K562 (cell line): ENCODE measurements at regions not wholly inside any gene's neighbourhood (a gene's known extent, or its start where the extent isn't known, plus 50 kb on each side); places are given as distances from the start of the nearest gene placed in this dataset.

Source experiments
- ATAC-seq: fragments of 200-7000 bp; cut with Tn5 transposase; 3 replicates; pipeline ENCODE4 v1.9.1; 2020; ENCODE audit warnings: moderate library complexity
- BruUV-seq: library from RNA; stranded (reverse); fragments of 400-500 nt; replicated peaks from 2 replicates; lab custom pipeline; 2021; lab: Mats Ljungman, UMichigan
- CTCF ChIA-PET: fragments of 300-600 bp; formaldehyde crosslinking; extraction: SDS; loops from one replicate; lab custom pipeline; 2021; ENCODE audit warnings: low intra/inter-chr PET ratio; lab: Yijun Ruan, JAX
- POLR2A ChIA-PET: fragments of 300-600, 350-650 bp; sonication (Branson Sonifier 250); formaldehyde crosslinking; extraction: SDS; loops from one replicate; lab custom pipeline; 2021; ENCODE audit warnings: antibody characterized with exemption, inconsistent platforms; lab: Yijun Ruan, JAX
- DNase-seq, 4 experiments: peaks; one replicate each; pipeline versions ENCODE4 v3.0.0 to v3.0.0-alpha.2; 2011 to 2018; ENCODE audit warnings: low spot score in 3 of 4, mixed read lengths in 3 of 4; ENCODE audit errors: extremely low read depth in 1 of 4
- FAIRE-seq: peaks from 2 replicates; lab custom pipeline; 2011; peaks lifted over from hg19 to GRCh38; lab: Jason Lieb, UNC
- H2AFZ ChIP-seq: 2 replicates; pipeline ENCODE4 v1.6.0; 2011; ENCODE audit warnings: low read depth, low read length, control low read depth, inconsistent platforms
- H3K27ac ChIP-seq: fragments of 200-600 bp; 3 replicates; pipeline ENCODE4 v1.8.0; 2011; ENCODE audit warnings: low read depth, mild to moderate bottlenecking, control low read depth, inconsistent platforms, low read length, moderate library complexity, mixed read lengths; ENCODE audit errors: extremely low read depth
- H3K27me3 ChIP-seq, 2 experiments: fragments of 300-600 bp in 1 of 2; 2 replicates in 1 of 2; 3 replicates in 1 of 2; pipeline versions ENCODE4 v1.6.0 to v1.8.0; 2011; ENCODE audit warnings: inconsistent platforms in 2 of 2, low read length in 2 of 2, mild to moderate bottlenecking in 1 of 2, mixed read lengths in 1 of 2, moderate library complexity in 1 of 2; ENCODE audit not compliant: control insufficient read depth in 2 of 2, insufficient read depth in 2 of 2
- H3K36me3 ChIP-seq: fragments of 300-600 bp; 3 replicates; pipeline ENCODE4 v1.8.0; 2011; ENCODE audit warnings: mild to moderate bottlenecking, low read length, inconsistent platforms; ENCODE audit not compliant: control insufficient read depth, insufficient read depth
- H3K4me1 ChIP-seq, 2 experiments: fragments of 200-600 bp in 1 of 2; replicated peaks in 1 of 2; 2 replicates in 1 of 2; 3 replicates in 1 of 2; pipeline versions ENCODE4 v1.5.1 to v1.8.0; 2011; ENCODE audit warnings: inconsistent platforms in 2 of 2, low read length in 2 of 2, mild to moderate bottlenecking in 1 of 2, mixed read lengths in 1 of 2, moderate library complexity in 1 of 2; ENCODE audit not compliant: control insufficient read depth in 2 of 2, insufficient read depth in 2 of 2
- H3K4me2 ChIP-seq: 2 replicates; pipeline ENCODE4 v1.6.1; 2011; ENCODE audit warnings: low read length, control low read depth, inconsistent platforms, mixed read lengths; ENCODE audit not compliant: insufficient read depth
- H3K4me3 ChIP-seq: fragments of 200-600 bp; sonication (generic), shearing (Covaris generic); 2 replicates; pipeline ENCODE4 v1.5.1; 2016; ENCODE audit warnings: control low read depth, inconsistent platforms
- H3K79me2 ChIP-seq: fragments of 200-600 bp; 3 replicates; pipeline ENCODE4 v1.8.0; 2011; ENCODE audit warnings: low read length, inconsistent platforms; ENCODE audit not compliant: control insufficient read depth, insufficient read depth
- H3K9ac ChIP-seq, 2 experiments: 2 replicates each; pipeline versions ENCODE4 v1.6.0 to v1.6.1; 2011; ENCODE audit warnings: low read depth in 2 of 2, low read length in 2 of 2, control low read depth in 1 of 2, inconsistent platforms in 1 of 2, mild to moderate bottlenecking in 1 of 2, mixed read lengths in 1 of 2; ENCODE audit not compliant: insufficient read depth in 1 of 2
- H3K9me1 ChIP-seq: one replicate; pipeline ENCODE4 v1.6.0; 2011; ENCODE audit warnings: inconsistent platforms, mild to moderate bottlenecking, low read length, moderate library complexity; ENCODE audit not compliant: control insufficient read depth, insufficient read depth
- H3K9me3 ChIP-seq: replicated peaks from 2 replicates; pipeline ENCODE4 v1.5.1; 2011; ENCODE audit warnings: low read depth, low read length, inconsistent platforms; ENCODE audit not compliant: control insufficient read depth, insufficient read depth
- H4K20me1 ChIP-seq: replicated peaks from 2 replicates; pipeline ENCODE4 v1.6.1; 2011; ENCODE audit warnings: low read length, inconsistent platforms, mixed read lengths; ENCODE audit not compliant: control insufficient read depth, insufficient read depth
- AFF4 ChIP-seq: sonication (generic); formaldehyde crosslinking; IDR thresholded peaks from 2 replicates; pipeline ENCODE4 v1.8.0; 2023; ENCODE audit warnings: mild to moderate bottlenecking, missing genetic modification reagents
- ERF ChIP-seq: fragments of 450-650 bp; formaldehyde crosslinking; IDR thresholded peaks from 2 replicates; pipeline ENCODE4 v1.4.0; 2020; ENCODE audit warnings: mild to moderate bottlenecking, mixed read lengths
- FOXM1 ChIP-seq, 2 experiments: fragments of 450-650 bp in 1 of 2; sonication (generic) in 1 of 2; formaldehyde crosslinking in 1 of 2; IDR thresholded peaks; 2 replicates each; pipeline versions ENCODE4 v1.6.1 to v1.9.0; 2017 to 2022; ENCODE audit warnings: low read depth in 2 of 2, mild to moderate bottlenecking in 2 of 2, missing genetic modification reagents in 1 of 2, moderate library complexity in 1 of 2
- HDAC3 ChIP-seq: fragments of 450-650 bp; IDR thresholded peaks from 2 replicates; pipeline ENCODE4 v1.6.1; 2018; ENCODE audit warnings: borderline replicate concordance, mild to moderate bottlenecking, moderate library complexity; ENCODE audit not compliant: partially characterized antibody
- HMG20A ChIP-seq: fragments of 450-650 bp; formaldehyde crosslinking; conservative IDR thresholded peaks from 2 replicates; pipeline ENCODE4 v1.4.0; 2020; ENCODE audit warnings: mild to moderate bottlenecking, mixed read lengths
- KAT8 ChIP-seq: fragments of 450-650 bp; IDR thresholded peaks from 2 replicates; pipeline ENCODE4 v1.6.1; 2016; ENCODE audit warnings: low read depth, mild to moderate bottlenecking
- KLF10 ChIP-seq: fragments of 250-450 bp; sonication (Bioruptor Pico); IDR thresholded peaks from 2 replicates; pipeline ENCODE4 v1.6.1; 2021; ENCODE audit warnings: matching md5 sums
- POLR2B ChIP-seq: fragments of 450-650 bp; IDR thresholded peaks from 2 replicates; pipeline ENCODE4 v1.6.1; 2018; ENCODE audit warnings: low read depth; ENCODE audit not compliant: partially characterized antibody
- RUNX1 ChIP-seq: sonication (generic); IDR thresholded peaks from 2 replicates; pipeline ENCODE4 v1.6.1; 2016; ENCODE audit warnings: antibody characterized with exemption, low read depth
- STAT5A ChIP-seq: IDR thresholded peaks from 2 replicates; pipeline ENCODE4 v1.6.1; 2012; ENCODE audit warnings: low read length, inconsistent platforms, borderline replicate concordance
- TFE3 ChIP-seq: fragments of 450-650 bp; formaldehyde crosslinking; IDR thresholded peaks from 2 replicates; pipeline ENCODE4 v1.4.0; 2020; ENCODE audit warnings: mild to moderate bottlenecking, mixed read lengths
- TSC22D4 ChIP-seq: fragments of 450-650 bp; IDR thresholded peaks from 2 replicates; pipeline ENCODE4 v1.6.1; 2016; ENCODE audit warnings: missing genetic modification characterization, missing biosample characterization, control low read depth
- ZNF316 ChIP-seq: fragments of 450-650 bp; IDR thresholded peaks from 2 replicates; pipeline ENCODE4 v1.6.1; 2016
- ZNF584 ChIP-seq: fragments of 200-800 bp; sonication (Bioruptor generic); IDR thresholded peaks from 2 replicates; pipeline ENCODE4 v1.6.1; 2016; ENCODE audit warnings: low read depth, mild to moderate bottlenecking, missing genetic modification characterization, missing compliant biosample characterization
- WGBS: fragments of 100-300 bp; shearing (Covaris generic); methylation state at CpG from one replicate; pipeline ENCODE4 v1.1.6; 2016; ENCODE audit warnings: low coverage, mixed read lengths; ENCODE audit not compliant: insufficient coverage; ENCODE audit errors: missing lambda C conversion rate; 5-methylcytosine and 5-hydroxymethylcytosine counted together
- in situ Hi-C: fragments of 300-500 bp; cut with MboI; formaldehyde crosslinking; loops from 4 replicates; pipeline ENCODE4 v1.15.0; 2018; ENCODE audit warnings: inconsistent platforms, mixed read lengths
- intact Hi-C: fragments of 100-400 bp; cut with micrococcal nuclease; formaldehyde crosslinking; loops from 2 replicates; pipeline ENCODE4 v1.14.2; 2022
- TF ChIP-seq, protein P1 (sequence below): fragments of 250-450 bp; sonication (Bioruptor Pico); IDR thresholded peaks from 2 replicates; pipeline ENCODE4 v1.8.0; 2021; ENCODE audit warnings: mild to moderate bottlenecking, moderate library complexity
- TF ChIP-seq, protein P2 (sequence below): fragments of 200-800 bp; sonication (Bioruptor generic); IDR thresholded peaks from 2 replicates; pipeline ENCODE4 v1.6.1; 2017; ENCODE audit warnings: missing genetic modification characterization, missing compliant biosample characterization

DNA sequence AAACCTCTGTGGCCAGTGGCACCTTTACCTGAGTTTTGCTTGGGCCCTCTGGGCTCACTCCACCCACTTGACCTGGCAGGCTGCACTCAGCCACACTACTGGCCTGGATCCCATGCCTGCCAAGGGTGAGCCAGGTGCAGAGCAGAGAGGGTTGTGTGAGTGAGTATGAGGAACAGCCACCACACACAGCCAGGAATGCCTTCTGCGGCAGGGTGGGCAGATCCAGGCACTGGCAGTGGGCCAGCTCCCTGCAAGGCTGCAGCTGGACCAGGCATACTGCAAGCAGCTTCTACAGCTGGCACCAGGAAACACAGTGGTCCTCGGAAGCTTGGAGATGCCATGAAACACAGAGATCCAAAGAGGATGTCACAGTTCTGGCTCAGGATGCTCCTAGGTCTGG, 570.1 kb upstream of the ACTRT1 start:
- in situ Hi-C loops (no loop called here), intact Hi-C loops (no loop called here)
- ATAC-seq (no peak), DNase-seq (no peak), FAIRE-seq (no peak)
- Histone ChIP-seq H3K27me3 (no peaks in the 10 kb centered on the region), H3K4me3 (no peak overlapping the region), H3K27ac (no peak overlapping the region), H2AFZ (no peak overlapping the region), H3K79me2 (no peaks in the 10 kb centered on the region), H3K36me3 (no peaks in the 10 kb centered on the region), H3K9me1 (no peaks in the 10 kb centered on the region), H3K4me2 (no peak overlapping the region), H4K20me1 (no peaks in the 10 kb centered on the region), H3K9me3 (no peaks in the 10 kb centered on the region), H3K9ac (no peak overlapping the region), H3K4me1 (no peaks in the 10 kb centered on the region)
- WGBS: no CpG with 5 or more reads among the region's 2 CpGs
- ChIA-PET POLR2A (no interaction called here), CTCF (no interaction called here)
- no TSS peak for BruUV-seq
- no peak for TF ChIP-seq HMG20A (CRISPR knock-in tag)
- TF ChIP-seq STAT5A: no peak
- no peak for TF ChIP-seq RUNX1
- TF ChIP-seq, protein P1, sequence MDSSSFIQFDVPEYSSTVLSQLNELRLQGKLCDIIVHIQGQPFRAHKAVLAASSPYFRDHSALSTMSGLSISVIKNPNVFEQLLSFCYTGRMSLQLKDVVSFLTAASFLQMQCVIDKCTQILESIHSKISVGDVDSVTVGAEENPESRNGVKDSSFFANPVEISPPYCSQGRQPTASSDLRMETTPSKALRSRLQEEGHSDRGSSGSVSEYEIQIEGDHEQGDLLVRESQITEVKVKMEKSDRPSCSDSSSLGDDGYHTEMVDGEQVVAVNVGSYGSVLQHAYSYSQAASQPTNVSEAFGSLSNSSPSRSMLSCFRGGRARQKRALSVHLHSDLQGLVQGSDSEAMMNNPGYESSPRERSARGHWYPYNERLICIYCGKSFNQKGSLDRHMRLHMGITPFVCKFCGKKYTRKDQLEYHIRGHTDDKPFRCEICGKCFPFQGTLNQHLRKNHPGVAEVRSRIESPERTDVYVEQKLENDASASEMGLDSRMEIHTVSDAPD (CRISPR knock-in tag): no peak
- no peak for TF ChIP-seq ERF (CRISPR knock-in tag)
- TF ChIP-seq TFE3 (CRISPR knock-in tag): no peak
- TF ChIP-seq TSC22D4 (tag): no peak
- no peak for TF ChIP-seq KLF10 (CRISPR knock-in tag)
- no peak for TF ChIP-seq AFF4
- no peak for TF ChIP-seq FOXM1 (IDR thresholded peaks at IDR 0.05; ENCODE audit: low read depth)
- TF ChIP-seq FOXM1 (CRISPR knock-in tag; IDR thresholded peaks at IDR 0.05; ENCODE audit: low read depth): no peak
- TF ChIP-seq HDAC3: no peak
- TF ChIP-seq, protein P2, sequence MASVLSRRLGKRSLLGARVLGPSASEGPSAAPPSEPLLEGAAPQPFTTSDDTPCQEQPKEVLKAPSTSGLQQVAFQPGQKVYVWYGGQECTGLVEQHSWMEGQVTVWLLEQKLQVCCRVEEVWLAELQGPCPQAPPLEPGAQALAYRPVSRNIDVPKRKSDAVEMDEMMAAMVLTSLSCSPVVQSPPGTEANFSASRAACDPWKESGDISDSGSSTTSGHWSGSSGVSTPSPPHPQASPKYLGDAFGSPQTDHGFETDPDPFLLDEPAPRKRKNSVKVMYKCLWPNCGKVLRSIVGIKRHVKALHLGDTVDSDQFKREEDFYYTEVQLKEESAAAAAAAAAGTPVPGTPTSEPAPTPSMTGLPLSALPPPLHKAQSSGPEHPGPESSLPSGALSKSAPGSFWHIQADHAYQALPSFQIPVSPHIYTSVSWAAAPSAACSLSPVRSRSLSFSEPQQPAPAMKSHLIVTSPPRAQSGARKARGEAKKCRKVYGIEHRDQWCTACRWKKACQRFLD (CRISPR knock-in tag): no peak
- TF ChIP-seq POLR2B: no peak
- TF ChIP-seq ZNF584 (CRISPR knock-in tag): no peak
- TF ChIP-seq ZNF316: no peak
- no peak for TF ChIP-seq KAT8
